Endothelial cell of umbilical vein (primary cell): ENCODE measurements at regions not wholly inside any gene's neighbourhood (a gene's known extent, or its start where the extent isn't known, plus 50 kb on each side); places are given as distances from the start of the nearest gene placed in this dataset.

Source experiments
- BruUV-seq: library from RNA; stranded (reverse); fragments of 400-500 nt; replicated peaks from 2 replicates; lab custom pipeline; 2021; lab: Mats Ljungman, UMichigan
- CTCF ChIA-PET: fragments of 300-600, 350-600 bp; sonication (Branson Sonifier 250); formaldehyde crosslinking; loops from one replicate; lab custom pipeline; 2021; ENCODE audit warnings: antibody characterized with exemption, inconsistent platforms; lab: Charles Lee
- POLR2A ChIA-PET: fragments of 300-600, 350-600 bp; sonication (Branson Sonifier 250); formaldehyde crosslinking; loops from one replicate; lab custom pipeline; 2021; ENCODE audit warnings: antibody characterized with exemption, inconsistent platforms; lab: Charles Lee
- DNase-seq: peaks from one replicate; pipeline ENCODE4 v3.0.0-alpha.2; 2011; ENCODE audit warnings: low read depth, low spot score
- FAIRE-seq: peaks from 2 replicates; lab custom pipeline; 2011; peaks lifted over from hg19 to GRCh38; lab: Jason Lieb, UNC
- H2AFZ ChIP-seq: 2 replicates; pipeline ENCODE4 v1.6.0; 2012; ENCODE audit warnings: low read depth, low read length, control low read depth, inconsistent platforms
- H3K27ac ChIP-seq: 2 replicates; pipeline ENCODE4 v1.5.1; 2011; ENCODE audit warnings: low read depth, mild to moderate bottlenecking, control low read depth, low read length, moderate library complexity; ENCODE audit not compliant: insufficient read depth
- H3K27me3 ChIP-seq, 2 experiments: 2 replicates each; pipeline versions ENCODE4 v1.6.0 to v1.6.1; 2011; ENCODE audit warnings: low read length in 2 of 2, mixed read lengths in 1 of 2; ENCODE audit not compliant: control insufficient read depth in 2 of 2, insufficient read depth in 2 of 2
- H3K36me3 ChIP-seq, 2 experiments: 2 replicates in 1 of 2; 3 replicates in 1 of 2; pipeline ENCODE4 v1.5.1; 2011; ENCODE audit warnings: low read length in 2 of 2, mild to moderate bottlenecking in 1 of 2, moderate library complexity in 1 of 2; ENCODE audit not compliant: control insufficient read depth in 2 of 2, insufficient read depth in 2 of 2; ENCODE audit errors: extremely low read depth in 1 of 2
- H3K4me1 ChIP-seq: 3 replicates; pipeline ENCODE4 v1.5.1; 2011; ENCODE audit warnings: mild to moderate bottlenecking, low read length; ENCODE audit not compliant: control insufficient read depth, insufficient read depth; ENCODE audit errors: extremely low read depth
- H3K4me2 ChIP-seq: 2 replicates; pipeline ENCODE4 v1.6.1; 2011; ENCODE audit warnings: low read length, control low read depth, mixed read lengths; ENCODE audit not compliant: insufficient read depth
- H3K4me3 ChIP-seq, 3 experiments: fragments of 200-600 bp in 1 of 3; sonication (generic), shearing (Covaris generic) in 1 of 3; replicated peaks in 1 of 3; 2 replicates each; pipeline ENCODE4 v1.5.1; 2011 to 2016; ENCODE audit warnings: control low read depth in 3 of 3, low read length in 3 of 3, mild to moderate bottlenecking in 2 of 3, inconsistent platforms in 1 of 3, low read depth in 1 of 3, moderate library complexity in 1 of 3; ENCODE audit not compliant: insufficient read depth in 1 of 3
- H3K79me2 ChIP-seq: 2 replicates; pipeline ENCODE4 v1.6.0; 2012; ENCODE audit warnings: low read length, inconsistent platforms; ENCODE audit not compliant: control insufficient read depth, insufficient read depth
- H3K9ac ChIP-seq: replicated peaks from 2 replicates; pipeline ENCODE3; 2011; ENCODE audit warnings: low read length, control low read depth; ENCODE audit not compliant: insufficient read depth; ENCODE audit errors: extremely low read depth
- H3K9me1 ChIP-seq: replicated peaks from 3 replicates; pipeline ENCODE4 v1.6.0; 2011; ENCODE audit warnings: mild to moderate bottlenecking, low read length; ENCODE audit not compliant: control insufficient read depth, insufficient read depth; ENCODE audit errors: extremely low read depth
- H3K9me3 ChIP-seq: replicated peaks from 2 replicates; pipeline ENCODE4 v1.5.1; 2012; ENCODE audit warnings: low read length, inconsistent platforms; ENCODE audit not compliant: control insufficient read depth, insufficient read depth
- H4K20me1 ChIP-seq: replicated peaks from 2 replicates; pipeline ENCODE3; 2011; ENCODE audit warnings: mild to moderate bottlenecking, low read length; ENCODE audit not compliant: control insufficient read depth, insufficient read depth; ENCODE audit errors: extremely low read depth
- CTCF ChIP-seq, 2 donors: IDR thresholded peaks; 1 replicate in 1 of 2; 2 replicates in 1 of 2; pipeline ENCODE4 v1.5.1; 2011; ENCODE audit warnings: low read length in 2 of 2, mild to moderate bottlenecking in 2 of 2, moderate library complexity in 2 of 2, control low read depth in 1 of 2, inconsistent platforms in 1 of 2, low read depth in 1 of 2; ENCODE audit not compliant: insufficient read depth in 1 of 2; ENCODE audit errors: extremely low read depth in 1 of 2
- EZH2 ChIP-seq: IDR thresholded peaks from 2 replicates; pipeline ENCODE4 v1.6.1; 2012; ENCODE audit warnings: borderline replicate concordance, low read depth, mild to moderate bottlenecking, moderate library complexity, low read length, inconsistent platforms; ENCODE audit not compliant: severe bottlenecking
- FOS ChIP-seq: IDR thresholded peaks from 2 replicates; pipeline ENCODE4 v1.6.1; 2011; ENCODE audit warnings: mild to moderate bottlenecking, low read length, moderate library complexity, borderline replicate concordance; ENCODE audit not compliant: insufficient read depth
- GATA2 ChIP-seq: IDR thresholded peaks from 2 replicates; pipeline ENCODE4 v1.7.0; 2011; ENCODE audit warnings: low read depth, mild to moderate bottlenecking, moderate library complexity, mixed read lengths, low read length; ENCODE audit not compliant: insufficient read length, insufficient read depth
- JUN ChIP-seq: IDR thresholded peaks from 2 replicates; pipeline ENCODE4 v1.6.1; 2011; ENCODE audit warnings: borderline replicate concordance, low read depth; ENCODE audit not compliant: insufficient read length, insufficient read depth
- MYC ChIP-seq: IDR thresholded peaks from one replicate; pipeline ENCODE4 v1.6.1; 2011; ENCODE audit warnings: mild to moderate bottlenecking, low read depth, low read length
- POLR2A ChIP-seq: IDR thresholded peaks from 2 replicates; pipeline ENCODE4 v1.6.1; 2012; ENCODE audit warnings: low read depth, mild to moderate bottlenecking, control low read depth, low read length
- POLR2AphosphoS5 ChIP-seq: IDR thresholded peaks from 2 replicates; pipeline ENCODE4 v1.6.1; 2012; ENCODE audit warnings: low read depth, mild to moderate bottlenecking, control low read depth, low read length, moderate library complexity; ENCODE audit not compliant: insufficient read depth
- dilution Hi-C: fragments of 300-500 bp; cut with MboI; formaldehyde crosslinking; loops from one replicate; pipeline ENCODE4 v1.15.0; 2019; ENCODE audit warnings: low sequenced_read_pairs; ENCODE audit not compliant: extremely low pct_ligation_motif_present
- intact Hi-C: fragments of 100-400 bp; cut with micrococcal nuclease; formaldehyde crosslinking; loops from one replicate; pipeline ENCODE4 v1.10.0; 2022
- TF ChIP-seq, protein P1 (sequence below): IDR thresholded peaks from 2 replicates; pipeline ENCODE4 v1.6.1; 2011; ENCODE audit not compliant: insufficient read depth, insufficient read length

- TF ChIP-seq JUN (no peak), MYC (no peak), POLR2A (no peak), POLR2AphosphoS5 (no peak), FOS (no peak), GATA2 (no peak), EZH2 (no peak), CTCF (IDR thresholded peaks at IDR 0.05; ENCODE audit: extremely low read depth in 1 of 2, insufficient read depth in 1 of 2, low read depth in 1 of 2, low read length in 2 of 2) (no peak)
- TF ChIP-seq, protein P1, sequence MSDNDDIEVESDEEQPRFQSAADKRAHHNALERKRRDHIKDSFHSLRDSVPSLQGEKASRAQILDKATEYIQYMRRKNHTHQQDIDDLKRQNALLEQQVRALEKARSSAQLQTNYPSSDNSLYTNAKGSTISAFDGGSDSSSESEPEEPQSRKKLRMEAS: no peak
- H3K9me3 ChIP-seq: peaks cover 1% of the 10 kb centered on the region
- FAIRE-seq: no peak
- H3K27me3 ChIP-seq: no peaks in the 10 kb centered on the region
- CTCF ChIA-PET: no interaction called here
- no peaks in the 10 kb centered on the region for H3K36me3 ChIP-seq
- no TSS peak for BruUV-seq
- no peaks in the 10 kb centered on the region for H3K9me1 ChIP-seq
- no peak for DNase-seq
- no peak overlapping the region for H2AFZ ChIP-seq
- POLR2A ChIA-PET: no interaction called here
- intact Hi-C loops (no loop called here), dilution Hi-C loops (no loop called here)
- H3K79me2 ChIP-seq: no peaks in the 10 kb centered on the region
- no peak overlapping the region for H3K27ac ChIP-seq
- H3K4me1 ChIP-seq: peaks cover 1% of the 10 kb centered on the region
- H3K9ac ChIP-seq: no peak overlapping the region
- H3K4me2 ChIP-seq: no peak overlapping the region
- no peak overlapping the region for H3K4me3 ChIP-seq
- no peaks in the 10 kb centered on the region for H4K20me1 ChIP-seq
Observed at GRCh38 chr15:95182091-95182490, 950.7 kb downstream of the MCTP2 start.
